H1 (cell line): ENCODE measurements at regions not wholly inside any gene's neighbourhood (a gene's known extent, or its start where the extent isn't known, plus 50 kb on each side); places are given as distances from the start of the nearest gene placed in this dataset.

Source experiments
- CTCF ChIA-PET: fragments of 300-600 bp; sonication (Branson Sonifier 250); formaldehyde crosslinking; loops from one replicate; lab custom pipeline; 2021; ENCODE audit not compliant: partially characterized antibody; lab: Charles Lee
- POLR2A ChIA-PET: fragments of 300-600 bp; sonication (Branson Sonifier 250); formaldehyde crosslinking; loops from one replicate; lab custom pipeline; 2021; ENCODE audit warnings: inconsistent platforms; ENCODE audit not compliant: partially characterized antibody; lab: Charles Lee
- DNase-seq, 2 experiments: peaks; one replicate each; pipeline versions ENCODE4 v3.0.0 to v3.0.0-alpha.2; 2010 to 2022; ENCODE audit warnings: low spot score in 2 of 2, low read depth in 1 of 2, mixed read lengths in 1 of 2
- FAIRE-seq: peaks from 2 replicates; lab custom pipeline; 2011; peaks lifted over from hg19 to GRCh38; lab: Jason Lieb, UNC
- H2AFZ ChIP-seq: 2 replicates; pipeline ENCODE4 v1.8.1; 2012; ENCODE audit warnings: low read length, inconsistent platforms
- H2AK5ac ChIP-seq: 2 replicates; pipeline ENCODE4 v1.6.1; 2013; ENCODE audit warnings: low read depth, low read length
- H2BK120ac ChIP-seq: replicated peaks from 2 replicates; pipeline ENCODE3; 2013; ENCODE audit warnings: low read depth, low read length, inconsistent platforms
- H2BK12ac ChIP-seq: 2 replicates; pipeline ENCODE4 v1.6.1; 2013; ENCODE audit warnings: low read depth, low read length
- H2BK15ac ChIP-seq: 2 replicates; pipeline ENCODE4 v1.6.1; 2013; ENCODE audit warnings: low read length
- H2BK20ac ChIP-seq: 2 replicates; pipeline ENCODE4 v1.6.1; 2013; ENCODE audit warnings: low read length
- H2BK5ac ChIP-seq: 2 replicates; pipeline ENCODE4 v1.6.1; 2013; ENCODE audit warnings: low read depth, low read length
- H3K14ac ChIP-seq: 2 replicates; pipeline ENCODE4 v1.6.1; 2013; ENCODE audit warnings: inconsistent platforms; ENCODE audit not compliant: insufficient read length
- H3K18ac ChIP-seq: 2 replicates; pipeline ENCODE4 v1.6.1; 2013; ENCODE audit warnings: low read length; ENCODE audit errors: extremely low read depth
- H3K23ac ChIP-seq: 2 replicates; pipeline ENCODE4 v1.6.1; 2013; ENCODE audit warnings: inconsistent platforms; ENCODE audit not compliant: insufficient read length
- H3K23me2 ChIP-seq: 2 replicates; pipeline ENCODE4 v1.6.1; 2013; ENCODE audit warnings: low read depth, low read length
- H3K27ac ChIP-seq: 2 replicates; pipeline ENCODE4 v1.6.1; 2011; ENCODE audit warnings: low read depth, low read length, inconsistent platforms
- H3K27me3 ChIP-seq, 4 experiments: replicated peaks in 1 of 4; 1 replicate in 1 of 4; 2 replicates in 3 of 4; pipeline versions ENCODE4 v1.6.1 to v1.8.1; 2011 to 2013; ENCODE audit warnings: low read length in 3 of 4, mild to moderate bottlenecking in 3 of 4, inconsistent platforms in 2 of 4, mixed read lengths in 2 of 4, moderate library complexity in 1 of 4; ENCODE audit not compliant: control insufficient read depth in 3 of 4, insufficient read depth in 3 of 4; ENCODE audit errors: extremely low read depth in 1 of 4
- H3K36me3 ChIP-seq, 4 experiments: 2 replicates each; pipeline versions ENCODE4 v1.6.1 to v1.8.1; 2011 to 2013; ENCODE audit warnings: mild to moderate bottlenecking in 4 of 4, low read length in 3 of 4, moderate library complexity in 2 of 4, control low read depth in 1 of 4, inconsistent platforms in 1 of 4; ENCODE audit not compliant: insufficient read depth in 4 of 4, control insufficient read depth in 2 of 4
- H3K4ac ChIP-seq: replicated peaks from 2 replicates; pipeline ENCODE3; 2013; ENCODE audit warnings: low read length, low read depth, mixed read lengths, inconsistent platforms; ENCODE audit not compliant: insufficient read length
- H3K4me1 ChIP-seq, 4 experiments: replicated peaks in 1 of 4; 1 replicate in 1 of 4; 2 replicates in 3 of 4; pipeline versions ENCODE4 v1.6.1 to v1.8.1; 2011 to 2013; ENCODE audit warnings: low read length in 3 of 4, inconsistent platforms in 2 of 4, mixed read lengths in 1 of 4; ENCODE audit not compliant: insufficient read depth in 4 of 4, control insufficient read depth in 3 of 4
- H3K4me2 ChIP-seq, 2 experiments: 2 replicates each; pipeline versions ENCODE4 v1.6.1 to v1.8.1; 2011 to 2013; ENCODE audit warnings: low read depth in 2 of 2, low read length in 2 of 2, control low read depth in 1 of 2, inconsistent platforms in 1 of 2, mild to moderate bottlenecking in 1 of 2; ENCODE audit not compliant: insufficient read depth in 1 of 2
- H3K4me3 ChIP-seq, 4 experiments: fragments of 200-600, 300-600 bp in 1 of 4; sonication (generic), shearing (Covaris generic), sonication (Bioruptor Twin) in 1 of 4; 2 replicates each; pipeline versions ENCODE4 v1.5.1 to v1.8.1; 2011 to 2016; ENCODE audit warnings: low read length in 4 of 4, low read depth in 3 of 4, control low read depth in 2 of 4, inconsistent platforms in 2 of 4, mild to moderate bottlenecking in 2 of 4, mixed read lengths in 1 of 4, moderate library complexity in 1 of 4; ENCODE audit not compliant: insufficient read depth in 2 of 4; ENCODE audit errors: extremely low read depth in 1 of 4
- H3K56ac ChIP-seq: replicated peaks from 2 replicates; pipeline ENCODE3; 2013; ENCODE audit warnings: low read depth, mild to moderate bottlenecking, mixed read lengths, low read length, inconsistent platforms; ENCODE audit not compliant: insufficient read length
- H3K79me1 ChIP-seq: 2 replicates; pipeline ENCODE4 v1.6.1; 2013; ENCODE audit warnings: low read depth, low read length, control low read depth
- H3K79me2 ChIP-seq, 2 experiments: 2 replicates each; pipeline versions ENCODE4 v1.6.1 to v1.8.1; 2012 to 2013; ENCODE audit warnings: low read length in 2 of 2, mild to moderate bottlenecking in 2 of 2, inconsistent platforms in 1 of 2; ENCODE audit not compliant: insufficient read depth in 2 of 2, control insufficient read depth in 1 of 2
- H3K9ac ChIP-seq, 4 experiments: replicated peaks in 1 of 4; 1 replicate in 1 of 4; 2 replicates in 3 of 4; pipeline versions ENCODE4 v1.6.1 to v1.8.1; 2011 to 2013; ENCODE audit warnings: low read depth in 3 of 4, low read length in 3 of 4, control low read depth in 2 of 4, mild to moderate bottlenecking in 2 of 4, moderate library complexity in 2 of 4, inconsistent platforms in 1 of 4; ENCODE audit errors: extremely low read depth in 1 of 4
- H3K9me3 ChIP-seq, 2 experiments: 2 replicates each; pipeline versions ENCODE4 v1.6.1 to v1.8.1; 2012 to 2013; ENCODE audit warnings: mild to moderate bottlenecking in 2 of 2, moderate library complexity in 2 of 2, control low read depth in 1 of 2, inconsistent platforms in 1 of 2, low read depth in 1 of 2, low read length in 1 of 2, mixed read lengths in 1 of 2; ENCODE audit not compliant: insufficient read depth in 2 of 2
- H4K20me1 ChIP-seq, 2 experiments: replicated peaks in 1 of 2; 2 replicates each; pipeline versions ENCODE3 to v1.8.1; 2011 to 2013; ENCODE audit warnings: inconsistent platforms in 2 of 2, low read length in 2 of 2, mild to moderate bottlenecking in 1 of 2; ENCODE audit not compliant: insufficient read depth in 2 of 2, control insufficient read depth in 1 of 2
- H4K5ac ChIP-seq: 2 replicates; pipeline ENCODE4 v1.6.1; 2013; ENCODE audit warnings: low read length, low read depth, mixed read lengths, inconsistent platforms; ENCODE audit not compliant: insufficient read length
- H4K8ac ChIP-seq: 2 replicates; pipeline ENCODE4 v1.8.0; 2013; ENCODE audit warnings: mild to moderate bottlenecking, moderate library complexity, low read length, inconsistent platforms; ENCODE audit not compliant: insufficient read depth; ENCODE audit errors: extremely low read depth
- H4K91ac ChIP-seq: replicated peaks from 2 replicates; pipeline ENCODE3; 2013; ENCODE audit warnings: low read length, mixed read lengths, inconsistent platforms; ENCODE audit not compliant: insufficient read length
- BCL11A ChIP-seq, 2 experiments: IDR thresholded peaks; one replicate each; pipeline ENCODE4 v1.6.1; 2011; ENCODE audit warnings: low read depth in 2 of 2, low read length in 2 of 2, mild to moderate bottlenecking in 2 of 2
- EZH2 ChIP-seq: fragments of 200-600 bp; sonication (generic); IDR thresholded peaks from 2 replicates; pipeline ENCODE4 v1.7.1; 2012; ENCODE audit warnings: low read depth, mild to moderate bottlenecking, moderate library complexity, low read length, inconsistent platforms; ENCODE audit not compliant: severe bottlenecking
- HDAC2 ChIP-seq, 2 experiments: fragments of 300-600 bp in 1 of 2; sonication (generic) in 1 of 2; IDR thresholded peaks; 2 replicates each; pipeline ENCODE4 v1.6.1; 2011 to 2012; ENCODE audit warnings: low read depth in 2 of 2, low read length in 2 of 2, mild to moderate bottlenecking in 2 of 2, moderate library complexity in 2 of 2, borderline replicate concordance in 1 of 2, inconsistent platforms in 1 of 2
- RNF2 ChIP-seq: fragments of 200-900, 300-1000 bp; sonication (generic); IDR thresholded peaks from 2 replicates; pipeline ENCODE4 v1.7.1; 2016; ENCODE audit warnings: borderline replicate concordance, low read depth, mild to moderate bottlenecking, antibody characterized with exemption, low read length; ENCODE audit not compliant: poor library complexity, severe bottlenecking; ENCODE audit errors: missing control alignments
- TBP ChIP-seq: IDR thresholded peaks from 2 replicates; pipeline ENCODE4 v1.6.1; 2011; ENCODE audit warnings: low read depth, low read length, improper control_type of control experiment
- WGBS, 2 experiments: shearing (Covaris generic) in 1 of 2; methylation state at CpG; one replicate each; pipeline versions ENCODE4 v1.1.6 to v1.1.7; 2013 to 2015; ENCODE audit warnings: low lambda C conversion rate in 2 of 2, mixed read lengths in 2 of 2, inconsistent platforms in 1 of 2, low coverage in 1 of 2, missing lambda C conversion rate in 1 of 2; ENCODE audit not compliant: insufficient replicate concordance in 2 of 2, insufficient coverage in 1 of 2, insufficient read length in 1 of 2; ENCODE audit errors: extremely low coverage in 1 of 2, missing lambda C conversion rate in 1 of 2; 5-methylcytosine and 5-hydroxymethylcytosine counted together

DNA sequence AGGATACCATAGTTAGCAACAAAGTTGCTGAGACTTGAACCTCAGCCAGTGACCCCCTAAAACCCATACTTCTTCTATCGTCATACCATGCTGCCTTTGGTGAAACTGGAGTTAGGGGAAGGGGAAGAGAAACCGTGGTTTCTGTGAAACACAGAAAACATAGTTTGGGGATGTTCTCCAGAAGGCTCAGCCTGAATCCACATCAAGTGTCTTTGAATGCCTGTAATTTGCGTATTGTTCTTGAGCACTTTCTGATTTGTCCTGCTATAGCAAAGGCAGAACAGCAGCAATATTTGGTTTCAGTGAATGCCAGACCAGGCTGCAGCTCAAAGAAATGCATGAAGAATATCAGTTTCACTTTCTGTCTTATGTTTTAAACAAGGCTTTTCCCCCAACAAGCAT lies 258.7 kb downstream of the TTC32 start:
- H4K91ac ChIP-seq = no peak overlapping the region
- no peak overlapping the region for H2AK5ac ChIP-seq
- no peak overlapping the region for H2BK15ac ChIP-seq
- H3K18ac ChIP-seq = no peak overlapping the region
- no peaks in the 10 kb centered on the region for H3K36me3 ChIP-seq
- no peak overlapping the region for H2BK5ac ChIP-seq
- no peaks in the 10 kb centered on the region for H3K9me3 ChIP-seq
- H3K79me2 ChIP-seq = no peaks in the 10 kb centered on the region
- no peak overlapping the region for H3K4me3 ChIP-seq
- H4K5ac ChIP-seq = no peak overlapping the region
- no peaks in the 10 kb centered on the region for H3K27me3 ChIP-seq
- H2BK120ac ChIP-seq = no peak overlapping the region
- H2BK12ac ChIP-seq = no peak overlapping the region
- no peaks in the 10 kb centered on the region for H3K4me1 ChIP-seq
- no peak overlapping the region for H3K14ac ChIP-seq
- CTCF ChIA-PET = interaction anchor here (0.5 to 1.0 kb wide), 4 partner anchors 10 to 1942 kb away, joined by 3 to 5 read pairs (median 3); no protein-coding TSS in a partner anchor
- FAIRE-seq (no peak), DNase-seq (no peak)
- H3K9ac ChIP-seq = no peak overlapping the region
- WGBS, 2 experiments = 93% methylated on average over 3 of the region's 3 CpGs; no CpG with 5 or more reads in 1 of the 2 experiments
- no peak overlapping the region for H3K56ac ChIP-seq
- no peak overlapping the region for H3K23ac ChIP-seq
- no peaks in the 10 kb centered on the region for H4K20me1 ChIP-seq
- no peaks in the 10 kb centered on the region for H3K79me1 ChIP-seq
- H3K23me2 ChIP-seq = no peaks in the 10 kb centered on the region
- H3K4me2 ChIP-seq = no peak overlapping the region
- POLR2A ChIA-PET = no interaction called here
- H4K8ac ChIP-seq = no peak overlapping the region
- H2BK20ac ChIP-seq = no peak overlapping the region
- no peak overlapping the region for H2AFZ ChIP-seq
- H3K4ac ChIP-seq = no peak overlapping the region
- H3K27ac ChIP-seq = no peak overlapping the region
- no peak for TF ChIP-seq EZH2
- no peak for TF ChIP-seq RNF2
- TF ChIP-seq HDAC2 (IDR thresholded peaks at IDR 0.05; ENCODE audit: borderline replicate concordance in 1 of 2, low read depth in 2 of 2, low read length in 2 of 2) = no peak
- TF ChIP-seq BCL11A (IDR thresholded peaks at IDR 0.05; ENCODE audit: low read depth in 2 of 2, low read length in 2 of 2) = no peak
- no peak for TF ChIP-seq TBP
